ENCODE measurements at regions not wholly inside any gene's neighbourhood (a gene's known extent, or its start where the extent isn't known, plus 50 kb on each side); places are given as distances from the start of the nearest gene placed in this dataset.

GRCh38 chr2:43044093-43044681 is 182.2 kb downstream of the ZFP36L2 start:
- no peak for DNase-seq (ENCODE audit: low spot score)
- TF ChIP-seq CTCF (IDR thresholded peaks at IDR 0.05; ENCODE audit: extremely low read depth, insufficient read depth, missing control alignments), result no peak
- in situ Hi-C loops (cut with MboI; ENCODE audit: low pct_unique_long_range_greater_than_20kb, low sequenced_read_pairs, unreplicated experiment), result no loop called here

- DNase-seq (ENCODE audit: low spot score), result no peak
- in situ Hi-C loops (cut with MboI; ENCODE audit: low pct_unique_long_range_greater_than_20kb, low sequenced_read_pairs, unreplicated experiment), result no loop called here
- TF ChIP-seq CTCF (IDR thresholded peaks at IDR 0.05; ENCODE audit: extremely low read depth, insufficient read depth, missing control alignments), result no peak
These were observed 182.9 kb downstream of the ZFP36L2 start for GRCh38 chr2:43043553-43043870.

- in situ Hi-C loops (cut with MboI; ENCODE audit: low pct_unique_long_range_greater_than_20kb, low sequenced_read_pairs, unreplicated experiment), result no loop called here
- no peak for DNase-seq (ENCODE audit: low spot score)
- no peak for TF ChIP-seq CTCF (IDR thresholded peaks at IDR 0.05; ENCODE audit: extremely low read depth, insufficient read depth, missing control alignments)
These were observed 184.6 kb downstream of the ZFP36L2 start for GRCh38 chr2:43041661-43042360.

GRCh38 chr2:43041173-43041591 is 185.2 kb downstream of the ZFP36L2 start:
- in situ Hi-C loops (cut with MboI; ENCODE audit: low pct_unique_long_range_greater_than_20kb, low sequenced_read_pairs, unreplicated experiment), result no loop called here
- no peak for DNase-seq (ENCODE audit: low spot score)
- no peak for TF ChIP-seq CTCF (IDR thresholded peaks at IDR 0.05; ENCODE audit: extremely low read depth, insufficient read depth, missing control alignments)

- DNase-seq (ENCODE audit: low spot score), result peak; percentile 75
- TF ChIP-seq CTCF (IDR thresholded peaks at IDR 0.05; ENCODE audit: extremely low read depth, insufficient read depth, missing control alignments), result no peak
- in situ Hi-C loops (cut with MboI; ENCODE audit: low pct_unique_long_range_greater_than_20kb, low sequenced_read_pairs, unreplicated experiment), result no loop called here
These were observed 186.1 kb downstream of the ZFP36L2 start for GRCh38 chr2:43040084-43040854.

GRCh38 chr2:43039376-43040080 is 186.9 kb downstream of the ZFP36L2 start:
- in situ Hi-C loops (cut with MboI; ENCODE audit: low pct_unique_long_range_greater_than_20kb, low sequenced_read_pairs, unreplicated experiment), result no loop called here
- no peak for TF ChIP-seq CTCF (IDR thresholded peaks at IDR 0.05; ENCODE audit: extremely low read depth, insufficient read depth, missing control alignments)
- no peak for DNase-seq (ENCODE audit: low spot score)
